ENCODE measurements at regions not wholly inside any gene's neighbourhood (a gene's known extent, or its start where the extent isn't known, plus 50 kb on each side); places are given as distances from the start of the nearest gene placed in this dataset.
A peak's percentile ranks its signal among the peaks of the same experiment; 100 is the strongest.

GRCh38 chr13:73496711-73497110 is 437.9 kb downstream of the KLF5 start:
- Histone ChIP-seq H3K4me1 (ENCODE audit: insufficient read depth, low read length) (peaks cover 41% of the 10 kb centered on the region), H3K79me2 (ENCODE audit: low read length) (no peaks in the 10 kb centered on the region), H2AFZ (ENCODE audit: low read length) (no peak overlapping the region), H3F3A (ENCODE audit: low read length, unreplicated experiment) (no peaks in the 10 kb centered on the region), H3K9ac (ENCODE audit: low read length) (no peak overlapping the region), H3K4me3 (ENCODE audit: low read length) (no peak overlapping the region), H3K9me2 (replicated peaks; ENCODE audit: low read length) (no peaks in the 10 kb centered on the region), H3K4me2 (ENCODE audit: low read length) (peak overlapping the region; percentile 42; the same call in 1 of the 2 replicates), H3K27me3 (ENCODE audit: low read length) (no peaks in the 10 kb centered on the region), H3K27ac (ENCODE audit: low read length) (peak overlapping the region; percentile 52), H4K20me1 (ENCODE audit: low read length) (no peaks in the 10 kb centered on the region), H3K9me3 (ENCODE audit: low read length) (no peaks in the 10 kb centered on the region), H3K36me3 (ENCODE audit: low read depth, low read length) (no peaks in the 10 kb centered on the region)
- POLR2A ChIA-PET (ENCODE audit: unreplicated experiment): no interaction called here
- intact Hi-C loops (cut with micrococcal nuclease): no loop called here
- no peak for TF ChIP-seq CTCF (conservative IDR thresholded peaks at IDR 0.05; ENCODE audit: low read depth, low read length)
- TF ChIP-seq EZH2 (IDR thresholded peaks at IDR 0.05; ENCODE audit: low read length, unreplicated experiment): no peak
- no peak for TF ChIP-seq EZH2phosphoT487 (IDR thresholded peaks at IDR 0.05; ENCODE audit: borderline replicate concordance, low read length)
- BruUV-seq (replicated peaks): no TSS peak
- DNase-seq: peak; percentile 61
- ATAC-seq: peak; percentile 60
- CTCF ChIA-PET: no interaction called here

- ATAC-seq (peak; percentile 17; the same call in 1 of the 2 replicates), DNase-seq (no peak)
- H2AFZ ChIP-seq (ENCODE audit: low read length): no peak overlapping the region
- no peaks in the 10 kb centered on the region for H3K79me2 ChIP-seq (ENCODE audit: low read length)
- no peaks in the 10 kb centered on the region for H3F3A ChIP-seq (ENCODE audit: low read length, unreplicated experiment)
- H3K4me1 ChIP-seq (ENCODE audit: insufficient read depth, low read length): peaks cover 41% of the 10 kb centered on the region
- no peaks in the 10 kb centered on the region for H4K20me1 ChIP-seq (ENCODE audit: low read length)
- no peak overlapping the region for H3K4me3 ChIP-seq (ENCODE audit: low read length)
- H3K4me2 ChIP-seq (ENCODE audit: low read length): no peak overlapping the region
- H3K9me2 ChIP-seq (replicated peaks; ENCODE audit: low read length): no peaks in the 10 kb centered on the region
- BruUV-seq (replicated peaks): no TSS peak
- no peaks in the 10 kb centered on the region for H3K27me3 ChIP-seq (ENCODE audit: low read length)
- intact Hi-C loops (cut with micrococcal nuclease): no loop called here
- TF ChIP-seq EZH2phosphoT487 (IDR thresholded peaks at IDR 0.05; ENCODE audit: borderline replicate concordance, low read length) (no peak), CTCF (conservative IDR thresholded peaks at IDR 0.05; ENCODE audit: low read depth, low read length) (no peak), EZH2 (IDR thresholded peaks at IDR 0.05; ENCODE audit: low read length, unreplicated experiment) (no peak)
- 0 out of 2 replicates have a peak overlapping the region, but pooled peaks have one; percentile 6 for H3K9ac ChIP-seq (ENCODE audit: low read length)
- ChIA-PET POLR2A (ENCODE audit: unreplicated experiment) (interaction anchor here (0.6 kb wide), 1 partner anchor 1070 kb away, joined by 8 read pairs; no protein-coding TSS in a partner anchor), CTCF (no interaction called here)
- H3K36me3 ChIP-seq (ENCODE audit: low read depth, low read length): no peaks in the 10 kb centered on the region
- peak overlapping the region; percentile 25 for H3K27ac ChIP-seq (ENCODE audit: low read length)
- no peaks in the 10 kb centered on the region for H3K9me3 ChIP-seq (ENCODE audit: low read length)
Measured at GRCh38 chr13:73492811-73493210, 434.0 kb downstream of the KLF5 start.

GRCh38 chr13:73482556-73482955 is 423.8 kb downstream of the KLF5 start:
- Histone ChIP-seq H3K4me1 (ENCODE audit: insufficient read depth, low read length) (no peaks in the 10 kb centered on the region), H3K79me2 (ENCODE audit: low read length) (no peaks in the 10 kb centered on the region), H4K20me1 (ENCODE audit: low read length) (no peaks in the 10 kb centered on the region), H3K9me3 (ENCODE audit: low read length) (no peaks in the 10 kb centered on the region), H3K36me3 (ENCODE audit: low read depth, low read length) (no peaks in the 10 kb centered on the region), H3F3A (ENCODE audit: low read length, unreplicated experiment) (no peaks in the 10 kb centered on the region), H3K27ac (ENCODE audit: low read length) (no peak overlapping the region), H2AFZ (ENCODE audit: low read length) (no peak overlapping the region), H3K9me2 (replicated peaks; ENCODE audit: low read length) (no peaks in the 10 kb centered on the region), H3K27me3 (ENCODE audit: low read length) (no peaks in the 10 kb centered on the region), H3K4me2 (ENCODE audit: low read length) (no peak overlapping the region), H3K9ac (ENCODE audit: low read length) (no peak overlapping the region), H3K4me3 (ENCODE audit: low read length) (no peak overlapping the region)
- CTCF ChIA-PET: no interaction called here
- no peak for TF ChIP-seq CTCF (conservative IDR thresholded peaks at IDR 0.05; ENCODE audit: low read depth, low read length)
- TF ChIP-seq EZH2 (IDR thresholded peaks at IDR 0.05; ENCODE audit: low read length, unreplicated experiment): no peak
- TF ChIP-seq EZH2phosphoT487 (IDR thresholded peaks at IDR 0.05; ENCODE audit: borderline replicate concordance, low read length): no peak
- no TSS peak for BruUV-seq (replicated peaks)
- intact Hi-C loops (cut with micrococcal nuclease): no loop called here
- DNase-seq (no peak), ATAC-seq (no peak)
- POLR2A ChIA-PET (ENCODE audit: unreplicated experiment): no interaction called here

All from PC-3 (cell line).